ENCODE measurements at regions not wholly inside any gene's neighbourhood (a gene's known extent, or its start where the extent isn't known, plus 50 kb on each side); places are given as distances from the start of the nearest gene placed in this dataset.

DNA sequence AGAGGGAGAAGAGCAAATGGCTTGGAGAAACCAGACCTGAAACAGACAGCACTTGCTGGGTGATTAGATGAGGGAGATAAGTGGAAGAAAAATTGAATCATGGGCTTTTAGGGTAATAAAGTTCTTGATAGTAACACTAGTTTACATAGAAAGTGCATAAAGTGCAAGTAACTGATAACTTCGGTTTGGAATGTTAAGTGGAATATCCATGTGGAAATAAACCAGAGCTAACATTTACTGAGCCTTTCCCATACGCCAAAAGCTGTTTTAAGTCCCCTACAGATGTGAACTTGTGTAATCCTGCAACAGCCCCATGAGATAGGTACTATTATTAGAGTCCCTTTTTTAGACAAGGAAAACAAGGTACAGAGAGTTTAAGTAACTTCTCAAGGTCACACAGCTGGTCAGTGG lies 77.1 kb upstream of the NUDT4 start:
- no peak for DNase-seq
- Histone ChIP-seq H3K36me3 (no peaks in the 10 kb centered on the region), H3K9ac (ENCODE audit: low read depth in 2 of 2, low read length in 2 of 2) (no peak overlapping the region), H3K27me3 (no peaks in the 10 kb centered on the region), H3K4me1 (no peaks in the 10 kb centered on the region), H3K27ac (no peak overlapping the region), H3K4me3 (no peak overlapping the region), H3K9me3 (no peaks in the 10 kb centered on the region)
- TF ChIP-seq, protein P1, sequence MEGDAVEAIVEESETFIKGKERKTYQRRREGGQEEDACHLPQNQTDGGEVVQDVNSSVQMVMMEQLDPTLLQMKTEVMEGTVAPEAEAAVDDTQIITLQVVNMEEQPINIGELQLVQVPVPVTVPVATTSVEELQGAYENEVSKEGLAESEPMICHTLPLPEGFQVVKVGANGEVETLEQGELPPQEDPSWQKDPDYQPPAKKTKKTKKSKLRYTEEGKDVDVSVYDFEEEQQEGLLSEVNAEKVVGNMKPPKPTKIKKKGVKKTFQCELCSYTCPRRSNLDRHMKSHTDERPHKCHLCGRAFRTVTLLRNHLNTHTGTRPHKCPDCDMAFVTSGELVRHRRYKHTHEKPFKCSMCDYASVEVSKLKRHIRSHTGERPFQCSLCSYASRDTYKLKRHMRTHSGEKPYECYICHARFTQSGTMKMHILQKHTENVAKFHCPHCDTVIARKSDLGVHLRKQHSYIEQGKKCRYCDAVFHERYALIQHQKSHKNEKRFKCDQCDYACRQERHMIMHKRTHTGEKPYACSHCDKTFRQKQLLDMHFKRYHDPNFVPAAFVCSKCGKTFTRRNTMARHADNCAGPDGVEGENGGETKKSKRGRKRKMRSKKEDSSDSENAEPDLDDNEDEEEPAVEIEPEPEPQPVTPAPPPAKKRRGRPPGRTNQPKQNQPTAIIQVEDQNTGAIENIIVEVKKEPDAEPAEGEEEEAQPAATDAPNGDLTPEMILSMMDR (IDR thresholded peaks at IDR 0.05): no peak
- intact Hi-C loops (cut with DNase I): no loop called here

DNA sequence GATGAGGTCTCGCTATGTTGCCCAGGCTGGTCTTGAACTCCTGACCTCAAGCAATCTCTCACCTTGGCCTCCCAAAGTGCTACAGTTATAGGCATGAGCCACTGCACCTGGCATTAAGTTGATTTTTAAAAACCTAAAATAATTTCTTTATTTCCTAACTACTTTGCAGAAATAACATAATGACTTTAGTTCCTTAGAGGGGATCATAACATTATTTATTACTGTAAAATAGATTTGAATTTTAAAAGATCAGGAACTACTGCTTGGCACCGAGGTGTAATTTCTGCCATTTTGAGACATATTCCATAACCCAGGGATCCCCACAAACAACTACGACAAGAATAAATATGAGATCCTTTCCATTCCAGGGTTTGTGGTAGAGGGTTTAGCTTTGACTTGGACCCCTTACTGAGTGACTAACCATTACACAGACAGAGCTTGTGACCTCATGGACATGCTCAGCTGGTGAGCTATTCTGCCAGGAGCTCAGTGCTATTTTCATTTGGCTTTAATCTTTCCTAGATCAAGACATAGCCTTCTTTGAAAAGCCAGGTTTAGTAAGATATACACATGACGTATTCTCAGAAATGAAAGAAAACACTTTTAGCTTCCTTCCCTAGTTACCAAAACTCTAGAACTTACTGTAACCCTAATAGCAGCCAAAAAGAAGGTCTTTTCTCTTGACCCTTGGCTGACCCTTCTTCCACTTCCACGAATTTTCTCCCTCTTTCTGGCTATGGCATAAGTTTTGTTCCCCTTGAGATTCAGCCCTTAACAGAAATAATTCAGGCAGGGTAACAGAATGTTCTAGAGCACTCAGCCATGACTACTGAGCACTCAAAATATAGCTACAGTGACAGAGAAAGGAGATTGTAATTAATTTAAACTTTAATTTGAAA lies 75.1 kb upstream of the NUDT4 start:
- TF ChIP-seq, protein P1 (IDR thresholded peaks at IDR 0.05): no peak
- H3K36me3 ChIP-seq: no peaks in the 10 kb centered on the region
- no peaks in the 10 kb centered on the region for H3K4me1 ChIP-seq
- DNase-seq: no peak
- H3K9ac ChIP-seq (ENCODE audit: low read depth in 2 of 2, low read length in 2 of 2): no peak overlapping the region
- H3K27ac ChIP-seq: no peak overlapping the region
- intact Hi-C loops (cut with DNase I): no loop called here
- no peak overlapping the region for H3K4me3 ChIP-seq
- no peaks in the 10 kb centered on the region for H3K9me3 ChIP-seq
- no peaks in the 10 kb centered on the region for H3K27me3 ChIP-seq

DNA sequence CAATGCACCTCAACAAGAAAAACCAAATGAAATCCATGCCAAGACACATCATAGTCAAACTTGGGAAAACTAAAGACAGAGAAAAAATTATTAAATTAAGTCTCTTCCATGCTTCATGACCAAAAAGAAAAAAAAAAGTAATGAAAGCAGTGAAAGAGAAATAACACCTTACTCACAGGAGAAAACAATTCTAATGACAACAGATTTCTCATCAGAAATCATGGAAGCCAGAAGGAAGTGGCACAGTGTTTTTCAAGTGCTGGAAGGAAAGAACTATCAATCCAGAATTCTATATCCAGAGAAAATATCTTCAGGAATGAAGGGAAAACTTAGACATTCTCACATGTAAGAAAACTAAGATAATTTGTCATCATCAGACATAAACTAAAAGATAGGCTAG lies 71.1 kb upstream of the NUDT4 start:
- Histone ChIP-seq H3K27me3 (no peaks in the 10 kb centered on the region), H3K36me3 (no peaks in the 10 kb centered on the region), H3K9ac (ENCODE audit: low read depth in 2 of 2, low read length in 2 of 2) (no peak overlapping the region), H3K4me3 (no peak overlapping the region), H3K27ac (no peak overlapping the region), H3K9me3 (no peaks in the 10 kb centered on the region), H3K4me1 (no peaks in the 10 kb centered on the region)
- TF ChIP-seq, protein P1 (IDR thresholded peaks at IDR 0.05): no peak
- no peak for DNase-seq
- intact Hi-C loops (cut with DNase I): no loop called here

DNA sequence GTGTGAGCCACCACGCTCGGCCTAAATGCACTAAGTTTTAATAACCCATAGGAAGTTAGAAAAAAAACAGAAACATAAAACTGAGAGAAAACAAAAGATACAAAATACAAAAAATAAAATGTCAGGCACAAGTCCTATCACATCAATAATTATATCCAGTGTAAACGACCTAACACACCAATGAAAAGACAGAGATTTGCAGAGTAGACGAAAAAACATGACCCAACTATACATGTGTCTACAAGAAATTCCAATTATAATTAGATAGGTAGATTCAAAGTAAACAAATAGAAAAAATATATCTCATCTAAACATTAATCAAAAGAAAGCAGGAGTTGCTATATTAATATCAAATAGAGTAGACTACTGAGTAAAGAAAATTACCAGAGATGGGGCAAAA lies 69.4 kb upstream of the NUDT4 start:
- Histone ChIP-seq H3K4me3 (no peak overlapping the region), H3K9me3 (no peaks in the 10 kb centered on the region), H3K27ac (no peak overlapping the region), H3K36me3 (no peaks in the 10 kb centered on the region), H3K9ac (ENCODE audit: low read depth in 2 of 2, low read length in 2 of 2) (no peak overlapping the region), H3K4me1 (no peaks in the 10 kb centered on the region), H3K27me3 (no peaks in the 10 kb centered on the region)
- TF ChIP-seq, protein P1 (IDR thresholded peaks at IDR 0.05): no peak
- intact Hi-C loops (cut with DNase I): no loop called here
- DNase-seq: no peak

DNA sequence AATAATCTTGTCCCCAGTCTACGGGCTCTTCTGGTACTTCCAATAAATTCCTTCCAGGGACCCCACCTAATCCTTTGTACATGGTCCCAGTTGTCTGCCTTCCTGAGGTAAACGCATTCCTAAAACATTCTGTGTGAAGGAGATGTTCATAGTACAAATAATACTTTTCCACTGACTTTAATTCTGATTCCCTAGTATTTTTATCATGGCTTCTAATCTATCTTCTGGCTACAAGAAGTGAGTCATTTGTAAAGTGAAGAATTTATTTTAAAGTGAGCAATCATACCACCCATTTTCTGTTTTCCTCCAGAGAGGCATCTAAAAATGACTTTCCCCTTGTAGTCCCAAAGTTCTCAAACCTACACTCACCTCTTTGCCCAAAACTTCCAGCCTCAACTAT lies 65.9 kb upstream of the NUDT4 start:
- Histone ChIP-seq H3K4me1 (no peaks in the 10 kb centered on the region), H3K27ac (no peak overlapping the region), H3K9ac (ENCODE audit: low read depth in 2 of 2, low read length in 2 of 2) (no peak overlapping the region), H3K4me3 (no peak overlapping the region), H3K27me3 (no peaks in the 10 kb centered on the region), H3K9me3 (no peaks in the 10 kb centered on the region), H3K36me3 (no peaks in the 10 kb centered on the region)
- TF ChIP-seq, protein P1 (IDR thresholded peaks at IDR 0.05): no peak
- intact Hi-C loops (cut with DNase I): loop anchor here (10.0 kb wide), 1 partner anchor 217 kb away; no protein-coding TSS in a partner anchor
- no peak for DNase-seq
